ENCODE measurements at regions not wholly inside any gene's neighbourhood (a gene's known extent, or its start where the extent isn't known, plus 50 kb on each side); places are given as distances from the start of the nearest gene placed in this dataset.
A peak's percentile ranks its signal among the peaks of the same experiment; 100 is the strongest.

DNA sequence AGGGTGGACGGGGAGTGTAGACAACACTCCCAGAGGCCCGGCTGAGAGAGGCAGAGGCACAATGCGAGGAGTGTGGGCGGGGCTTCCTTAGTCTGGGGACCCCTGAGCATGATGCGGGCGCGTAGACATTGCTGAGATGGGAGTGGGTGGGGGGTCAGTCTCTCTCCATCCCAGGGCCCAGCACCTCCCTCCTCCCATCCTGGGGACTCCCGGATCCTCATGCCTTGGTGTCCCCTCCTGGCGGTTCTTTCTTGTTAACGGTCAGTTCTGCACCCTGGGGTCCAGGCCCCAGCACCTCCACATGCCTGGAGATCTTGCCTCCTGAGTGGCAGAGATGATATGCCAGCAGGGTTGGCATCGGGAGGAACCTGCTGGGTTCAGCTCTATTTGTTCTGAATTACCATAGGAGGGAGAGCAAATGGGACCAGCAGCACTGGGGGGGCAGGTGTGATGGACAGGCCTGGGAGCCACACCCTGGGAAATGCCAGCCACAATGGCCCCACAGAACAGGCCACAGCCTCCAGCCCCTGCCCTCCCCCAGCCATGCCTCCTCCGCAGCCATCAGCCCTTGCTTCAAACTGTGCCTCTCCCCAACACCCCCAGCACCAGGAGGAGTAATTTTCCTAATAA, 55.7 kb downstream of the RTL6 start:
- Histone ChIP-seq H3K27me3 (no peaks in the 10 kb centered on the region), H3K9me3 (no peaks in the 10 kb centered on the region), H3K4me3 (no peak overlapping the region), H3K36me3 (no peaks in the 10 kb centered on the region), H3K4me1 (no peaks in the 10 kb centered on the region), H3K27ac (no peak overlapping the region)
- WGBS, 2 donors, result 70 to 92% methylated on average over 12 of the region's 12 CpGs
- intact Hi-C loops (cut with DNase I), result no loop called here
- peak; percentile 38 for DNase-seq
- no peak for TF ChIP-seq POLR2A (IDR thresholded peaks at IDR 0.05)

DNA sequence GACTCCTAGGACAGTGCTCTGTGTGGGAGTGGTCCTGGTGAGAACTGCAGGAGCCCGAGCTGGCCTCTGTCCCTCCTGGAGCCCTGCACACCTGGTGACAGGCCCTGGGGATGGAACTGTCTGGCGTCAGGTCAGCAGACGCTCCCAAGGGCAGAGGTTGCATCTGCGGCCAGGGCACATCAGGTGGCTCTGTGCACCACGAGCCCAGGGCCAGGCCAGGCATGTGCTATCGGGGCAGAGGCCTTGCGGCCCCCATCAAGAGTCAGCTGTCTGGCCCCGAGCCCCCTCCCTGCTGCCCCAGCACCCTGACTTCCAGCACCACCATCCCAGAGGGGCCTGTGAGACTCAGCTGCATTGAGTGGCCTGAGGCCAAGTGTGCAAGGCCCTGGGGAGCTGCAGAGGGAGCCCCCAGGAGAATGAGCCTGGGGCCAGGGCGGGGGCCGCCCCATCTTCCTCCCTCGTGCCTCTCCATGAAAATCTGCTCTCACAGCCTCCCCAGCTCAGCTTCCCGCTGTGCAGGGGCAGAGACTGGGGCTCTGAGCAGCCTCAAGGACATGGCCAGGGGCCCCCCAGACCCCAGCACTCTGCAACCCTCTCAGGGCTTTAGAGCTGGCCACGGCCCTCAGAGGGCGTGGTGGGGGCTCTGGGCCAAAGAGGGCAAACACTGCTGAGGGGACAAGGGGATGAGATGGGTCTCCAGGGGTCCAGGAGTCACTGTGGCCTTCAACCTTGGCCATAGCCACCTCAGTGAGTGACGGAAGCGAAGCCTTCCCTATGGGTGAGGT, 56.4 kb downstream of the RTL6 start:
- no peaks in the 10 kb centered on the region for H3K9me3 ChIP-seq
- intact Hi-C loops (cut with DNase I), result no loop called here
- DNase-seq, result peak; percentile 42
- 70 to 89% methylated on average over 16 of the region's 16 CpGs for WGBS, 2 donors
- no peak for TF ChIP-seq EP300 (IDR thresholded peaks at IDR 0.05)
- H3K4me3 ChIP-seq, result no peak overlapping the region
- no peaks in the 10 kb centered on the region for H3K36me3 ChIP-seq
- no peak overlapping the region for H3K27ac ChIP-seq
- H3K4me1 ChIP-seq, result no peaks in the 10 kb centered on the region
- H3K27me3 ChIP-seq, result no peaks in the 10 kb centered on the region

DNA sequence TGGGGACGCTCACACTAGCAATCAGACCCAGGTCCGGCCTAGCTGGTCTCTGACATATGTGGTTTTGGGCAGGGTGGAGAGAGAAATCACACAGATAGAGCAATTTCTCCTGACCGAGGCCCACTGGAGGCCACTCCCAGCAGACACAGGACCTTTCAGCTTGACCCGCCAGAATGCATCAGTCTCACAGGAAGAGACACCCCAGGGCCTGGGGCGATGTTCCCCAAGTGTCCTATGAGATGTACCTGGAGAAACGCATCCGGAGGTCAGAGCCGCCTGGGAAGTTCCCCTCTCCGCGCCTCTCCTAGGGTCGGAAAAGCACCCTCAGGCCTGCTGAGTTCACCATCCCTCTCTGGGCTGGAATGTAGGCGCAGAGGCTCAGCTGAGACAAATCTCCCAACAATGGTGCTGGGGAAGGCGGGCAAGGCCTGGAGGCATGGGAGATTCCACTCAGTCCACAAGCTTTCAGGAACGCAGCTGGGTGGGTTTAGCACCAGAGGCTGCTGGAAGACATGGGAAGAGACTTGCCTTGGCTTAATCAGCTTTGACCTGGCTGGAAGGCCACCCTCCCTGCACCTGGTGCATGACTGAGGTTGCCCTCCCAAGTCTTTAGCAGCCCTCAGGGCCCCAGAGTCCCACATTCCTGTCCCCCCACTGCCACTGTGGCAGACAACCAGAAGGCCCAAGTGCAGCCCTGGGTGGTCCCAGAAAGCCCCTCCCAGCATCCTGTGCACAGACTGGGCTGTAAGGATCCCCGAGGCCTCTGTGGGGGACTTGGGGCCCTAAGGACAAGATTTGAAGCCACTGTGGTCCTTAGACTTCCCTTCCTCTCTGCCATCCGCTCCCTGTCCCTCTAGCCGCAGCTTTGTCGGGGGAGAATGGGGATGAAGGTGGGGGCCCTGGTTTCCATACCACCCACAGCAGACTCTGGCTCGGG, 57.5 kb downstream of the RTL6 start:
- peak; percentile 37 for DNase-seq
- WGBS, 2 donors, result 88 to 91% methylated on average over 19 of the region's 19 CpGs

DNA sequence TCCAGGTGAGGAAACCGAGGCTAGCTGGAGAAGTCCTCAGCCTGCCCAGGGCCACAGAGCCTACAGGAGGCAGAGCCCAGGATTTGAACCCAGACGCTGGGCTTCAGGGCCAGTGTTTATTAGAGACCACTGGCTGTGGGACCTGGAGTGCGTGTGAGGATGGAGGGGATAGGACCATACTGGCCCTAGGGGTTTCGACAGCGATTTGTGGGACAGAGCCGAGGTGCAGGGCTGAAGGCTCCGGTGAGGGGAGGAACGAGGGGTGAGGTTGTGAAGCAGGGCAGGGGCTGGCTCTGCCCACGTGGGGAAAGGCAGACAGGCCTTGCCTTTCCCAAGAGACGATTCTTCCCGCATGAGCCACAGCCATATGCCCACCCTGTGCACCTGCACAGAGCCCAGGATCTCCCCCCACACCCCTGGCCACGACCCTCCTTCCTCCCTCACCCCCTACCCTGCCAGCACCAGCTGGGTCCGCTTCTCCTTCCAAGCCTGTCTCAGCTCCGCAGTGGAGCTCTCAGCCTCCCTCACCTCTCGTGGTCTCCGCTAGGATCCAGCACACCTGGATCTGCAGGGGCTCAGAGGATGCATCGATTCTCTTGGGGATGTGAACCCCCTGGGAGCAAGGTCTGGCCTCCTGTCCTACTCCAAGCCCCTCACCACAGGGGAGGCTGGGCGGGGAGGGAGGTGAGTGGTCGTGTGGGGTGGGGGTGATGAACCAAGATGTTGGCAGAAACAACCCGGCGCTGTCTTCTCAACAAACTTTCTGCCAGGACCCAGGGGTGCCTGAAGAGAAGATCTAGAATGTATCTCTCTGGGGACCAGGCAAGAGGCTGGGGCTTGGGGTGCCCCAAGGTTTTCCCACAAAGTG, 58.4 kb downstream of the RTL6 start:
- no peaks in the 10 kb centered on the region for H3K9me3 ChIP-seq
- no peaks in the 10 kb centered on the region for H3K4me1 ChIP-seq
- H3K36me3 ChIP-seq, result no peaks in the 10 kb centered on the region
- intact Hi-C loops (cut with DNase I), result no loop called here
- 76 to 79% methylated on average over 21 of the region's 21 CpGs for WGBS, 2 donors
- no peak overlapping the region for H3K27ac ChIP-seq
- DNase-seq, result peak; percentile 41
- H3K4me3 ChIP-seq, result no peak overlapping the region
- no peaks in the 10 kb centered on the region for H3K27me3 ChIP-seq
- TF ChIP-seq, protein P1, sequence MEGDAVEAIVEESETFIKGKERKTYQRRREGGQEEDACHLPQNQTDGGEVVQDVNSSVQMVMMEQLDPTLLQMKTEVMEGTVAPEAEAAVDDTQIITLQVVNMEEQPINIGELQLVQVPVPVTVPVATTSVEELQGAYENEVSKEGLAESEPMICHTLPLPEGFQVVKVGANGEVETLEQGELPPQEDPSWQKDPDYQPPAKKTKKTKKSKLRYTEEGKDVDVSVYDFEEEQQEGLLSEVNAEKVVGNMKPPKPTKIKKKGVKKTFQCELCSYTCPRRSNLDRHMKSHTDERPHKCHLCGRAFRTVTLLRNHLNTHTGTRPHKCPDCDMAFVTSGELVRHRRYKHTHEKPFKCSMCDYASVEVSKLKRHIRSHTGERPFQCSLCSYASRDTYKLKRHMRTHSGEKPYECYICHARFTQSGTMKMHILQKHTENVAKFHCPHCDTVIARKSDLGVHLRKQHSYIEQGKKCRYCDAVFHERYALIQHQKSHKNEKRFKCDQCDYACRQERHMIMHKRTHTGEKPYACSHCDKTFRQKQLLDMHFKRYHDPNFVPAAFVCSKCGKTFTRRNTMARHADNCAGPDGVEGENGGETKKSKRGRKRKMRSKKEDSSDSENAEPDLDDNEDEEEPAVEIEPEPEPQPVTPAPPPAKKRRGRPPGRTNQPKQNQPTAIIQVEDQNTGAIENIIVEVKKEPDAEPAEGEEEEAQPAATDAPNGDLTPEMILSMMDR (IDR thresholded peaks at IDR 0.05), result no peak
- no peak for TF ChIP-seq POLR2AphosphoS5 (IDR thresholded peaks at IDR 0.05)
- no peak for TF ChIP-seq POLR2A (IDR thresholded peaks at IDR 0.05)
- TF ChIP-seq EP300 (IDR thresholded peaks at IDR 0.05), result no peak

More for the DNA sequence above, 57.5 kb downstream of the RTL6 start:
- Histone ChIP-seq H3K27ac (no peak overlapping the region), H3K36me3 (no peaks in the 10 kb centered on the region), H3K4me3 (no peak overlapping the region), H3K27me3 (no peaks in the 10 kb centered on the region), H3K4me1 (no peaks in the 10 kb centered on the region), H3K9me3 (no peaks in the 10 kb centered on the region)
- TF ChIP-seq, protein P1 (IDR thresholded peaks at IDR 0.05), result no peak
- TF ChIP-seq POLR2AphosphoS5 (IDR thresholded peaks at IDR 0.05) (no peak), EP300 (IDR thresholded peaks at IDR 0.05) (no peak), POLR2A (IDR thresholded peaks at IDR 0.05) (no peak)
- intact Hi-C loops (cut with DNase I), result no loop called here

DNA sequence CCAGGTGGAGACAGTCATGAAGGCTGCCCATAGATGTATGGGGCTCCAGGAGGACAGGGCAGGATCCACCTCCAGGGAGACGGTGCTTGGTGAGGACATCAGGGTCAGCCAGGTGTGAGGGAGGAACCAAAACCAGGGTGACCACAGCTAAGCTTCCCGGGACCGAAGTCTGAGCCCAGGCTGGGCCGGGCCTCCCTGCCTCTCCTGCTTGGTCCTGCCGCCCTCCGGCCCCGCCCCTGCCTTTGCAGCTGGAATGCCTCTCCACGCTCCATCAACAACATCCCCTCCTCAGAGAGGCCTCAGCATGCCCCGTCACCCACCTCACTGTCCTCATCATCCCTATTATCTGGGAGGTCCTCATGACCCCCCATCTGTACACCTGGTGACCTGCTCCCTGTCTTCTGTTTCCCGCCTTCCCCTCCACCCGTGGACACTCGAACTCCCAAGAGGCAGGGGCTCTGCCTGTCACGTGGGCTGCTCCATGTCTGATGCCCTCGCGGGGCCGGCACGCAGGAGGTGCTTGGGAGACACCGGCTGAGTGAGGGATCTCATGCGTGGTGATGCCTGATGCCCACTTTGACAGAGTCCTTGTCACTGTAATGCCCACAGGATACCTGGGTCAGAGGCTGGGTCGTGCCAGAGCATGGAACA, 59.4 kb downstream of the RTL6 start:
- 74 to 85% methylated on average over 20 of the region's 20 CpGs for WGBS, 2 donors
- DNase-seq, result peak; percentile 54
- TF ChIP-seq POLR2AphosphoS5 (IDR thresholded peaks at IDR 0.05) (no peak), POLR2A (IDR thresholded peaks at IDR 0.05) (no peak), EP300 (IDR thresholded peaks at IDR 0.05) (no peak)
- TF ChIP-seq, protein P1 (IDR thresholded peaks at IDR 0.05), result no peak

More for the DNA sequence above, 59.4 kb downstream of the RTL6 start:
- intact Hi-C loops (cut with DNase I), result no loop called here
- Histone ChIP-seq H3K4me3 (no peak overlapping the region), H3K9me3 (no peaks in the 10 kb centered on the region), H3K27me3 (no peaks in the 10 kb centered on the region), H3K4me1 (no peaks in the 10 kb centered on the region), H3K27ac (no peak overlapping the region), H3K36me3 (no peaks in the 10 kb centered on the region)

All from sigmoid colon (tissue), 6 donors.